Ishikawa (cell line): ENCODE measurements at regions not wholly inside any gene's neighbourhood (a gene's known extent, or its start where the extent isn't known, plus 50 kb on each side); places are given as distances from the start of the nearest gene placed in this dataset.

Experiments
- CEBPB ChIP-seq: IDR thresholded peaks from 2 replicates; pipeline ENCODE4 v1.6.1; 2012
- EGR1 ChIP-seq: IDR thresholded peaks from 2 replicates; pipeline ENCODE4 v1.6.1; 2012
- EP300 ChIP-seq: IDR thresholded peaks from 2 replicates; pipeline ENCODE4 v1.6.1; 2012; ENCODE audit warnings: borderline replicate concordance
- FOXM1 ChIP-seq: IDR thresholded peaks from 2 replicates; pipeline ENCODE4 v1.6.1; 2012; ENCODE audit warnings: low read depth, borderline replicate concordance
- TF ChIP-seq, protein P1 (sequence below): IDR thresholded peaks from 2 replicates; pipeline ENCODE4 v1.6.1; 2012

DNA sequence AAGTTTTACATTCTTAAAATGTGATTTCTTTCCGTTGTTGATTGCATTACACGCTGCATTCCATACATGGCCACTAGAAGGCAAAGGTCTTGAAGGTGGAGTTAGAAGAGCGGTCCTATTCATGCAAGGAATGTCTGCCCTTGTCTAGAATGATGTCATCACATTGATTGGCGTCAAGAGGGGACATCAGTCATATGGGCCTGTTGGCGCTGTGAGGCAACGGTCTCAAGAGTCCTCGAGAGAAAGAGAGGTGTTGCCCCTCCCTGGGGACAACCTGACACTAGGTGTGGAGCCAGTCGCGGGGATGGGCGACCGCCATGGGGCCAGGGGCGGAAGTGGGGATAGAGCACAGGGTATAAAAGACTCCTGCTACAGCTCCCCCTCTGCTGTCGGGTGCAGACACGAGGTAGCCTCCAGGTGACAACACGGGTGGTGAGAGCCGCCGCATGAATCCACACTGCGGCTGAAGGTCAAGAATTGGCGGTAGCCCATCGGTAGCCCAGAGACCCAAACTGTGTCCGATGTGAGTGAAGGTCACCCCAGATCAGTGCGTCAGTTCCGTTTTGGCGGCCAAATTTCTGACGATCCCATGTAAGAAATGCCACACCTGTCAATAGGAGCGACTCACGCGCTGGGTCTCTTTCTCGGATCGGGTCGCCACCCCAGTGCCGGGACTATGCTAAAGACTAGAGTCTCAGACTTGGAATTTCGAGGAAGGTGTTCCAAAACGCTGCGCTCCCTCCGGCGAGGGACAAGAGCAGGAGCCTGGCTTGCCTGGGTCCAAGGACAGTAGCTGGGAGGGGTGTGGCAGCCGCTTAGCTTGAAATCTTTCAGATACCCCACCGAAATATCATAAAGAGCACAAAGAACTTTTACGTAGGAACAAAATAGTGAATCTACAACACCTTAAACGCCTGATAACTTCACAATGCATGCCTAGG lies 93.2 kb upstream of the ZNF184 start:
- TF ChIP-seq, protein P1, sequence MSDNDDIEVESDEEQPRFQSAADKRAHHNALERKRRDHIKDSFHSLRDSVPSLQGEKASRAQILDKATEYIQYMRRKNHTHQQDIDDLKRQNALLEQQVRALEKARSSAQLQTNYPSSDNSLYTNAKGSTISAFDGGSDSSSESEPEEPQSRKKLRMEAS: no peak
- no peak for TF ChIP-seq CEBPB
- no peak for TF ChIP-seq FOXM1
- no peak for TF ChIP-seq EGR1
- TF ChIP-seq EP300: no peak
